ENCODE measurements at regions not wholly inside any gene's neighbourhood (a gene's known extent, or its start where the extent isn't known, plus 50 kb on each side); places are given as distances from the start of the nearest gene placed in this dataset.

DNA sequence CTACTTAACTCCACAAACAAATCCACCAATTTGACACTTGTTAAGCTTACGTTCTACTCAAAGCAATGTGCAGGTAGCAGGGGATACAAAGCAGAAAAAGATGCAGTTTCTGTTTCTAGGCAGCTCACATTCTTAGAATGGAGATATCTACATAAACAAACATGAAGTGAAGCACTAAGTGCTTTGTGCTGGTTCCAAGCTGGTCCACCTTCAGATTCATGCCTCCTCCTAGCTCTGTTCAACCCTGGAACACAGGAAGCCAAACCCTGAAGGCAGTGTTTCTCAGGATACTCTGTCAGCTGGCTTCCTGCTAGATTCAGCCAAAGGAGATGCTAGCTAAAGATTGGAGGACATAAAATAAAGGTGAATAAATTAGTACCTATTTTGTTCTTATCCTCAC, 55.3 kb upstream of the NOL4 start:
- DNase-seq (ENCODE audit: low read depth), result no peak
- TF ChIP-seq, protein P1, sequence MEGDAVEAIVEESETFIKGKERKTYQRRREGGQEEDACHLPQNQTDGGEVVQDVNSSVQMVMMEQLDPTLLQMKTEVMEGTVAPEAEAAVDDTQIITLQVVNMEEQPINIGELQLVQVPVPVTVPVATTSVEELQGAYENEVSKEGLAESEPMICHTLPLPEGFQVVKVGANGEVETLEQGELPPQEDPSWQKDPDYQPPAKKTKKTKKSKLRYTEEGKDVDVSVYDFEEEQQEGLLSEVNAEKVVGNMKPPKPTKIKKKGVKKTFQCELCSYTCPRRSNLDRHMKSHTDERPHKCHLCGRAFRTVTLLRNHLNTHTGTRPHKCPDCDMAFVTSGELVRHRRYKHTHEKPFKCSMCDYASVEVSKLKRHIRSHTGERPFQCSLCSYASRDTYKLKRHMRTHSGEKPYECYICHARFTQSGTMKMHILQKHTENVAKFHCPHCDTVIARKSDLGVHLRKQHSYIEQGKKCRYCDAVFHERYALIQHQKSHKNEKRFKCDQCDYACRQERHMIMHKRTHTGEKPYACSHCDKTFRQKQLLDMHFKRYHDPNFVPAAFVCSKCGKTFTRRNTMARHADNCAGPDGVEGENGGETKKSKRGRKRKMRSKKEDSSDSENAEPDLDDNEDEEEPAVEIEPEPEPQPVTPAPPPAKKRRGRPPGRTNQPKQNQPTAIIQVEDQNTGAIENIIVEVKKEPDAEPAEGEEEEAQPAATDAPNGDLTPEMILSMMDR (IDR thresholded peaks at IDR 0.05; ENCODE audit: low read depth, low read length, missing control alignments), result no peak
- H3K4me3 ChIP-seq (ENCODE audit: low read depth, low read length), result no peak overlapping the region

DNA sequence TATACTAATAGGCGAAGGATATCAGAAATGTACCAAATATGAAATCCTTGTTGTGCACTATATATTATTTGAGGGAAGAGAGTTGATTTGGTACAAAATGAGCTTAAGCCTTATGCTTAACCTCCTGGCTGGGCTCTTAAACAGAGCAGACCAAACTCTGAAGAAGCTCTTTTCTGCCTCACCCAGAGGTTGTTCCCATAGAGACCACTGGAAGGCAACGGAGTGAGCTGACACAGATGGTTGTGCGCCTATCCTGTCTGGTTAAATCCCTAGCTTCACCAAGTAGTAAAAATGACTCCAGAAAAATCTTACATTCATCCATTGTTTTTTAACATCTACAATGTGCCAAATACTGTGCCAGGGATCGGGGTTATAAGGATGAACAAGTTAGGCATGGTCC, 55.9 kb upstream of the NOL4 start:
- H3K4me3 ChIP-seq (ENCODE audit: low read depth, low read length), result no peak overlapping the region
- DNase-seq (ENCODE audit: low read depth), result no peak
- TF ChIP-seq, protein P1 (IDR thresholded peaks at IDR 0.05; ENCODE audit: low read depth, low read length, missing control alignments), result no peak

DNA sequence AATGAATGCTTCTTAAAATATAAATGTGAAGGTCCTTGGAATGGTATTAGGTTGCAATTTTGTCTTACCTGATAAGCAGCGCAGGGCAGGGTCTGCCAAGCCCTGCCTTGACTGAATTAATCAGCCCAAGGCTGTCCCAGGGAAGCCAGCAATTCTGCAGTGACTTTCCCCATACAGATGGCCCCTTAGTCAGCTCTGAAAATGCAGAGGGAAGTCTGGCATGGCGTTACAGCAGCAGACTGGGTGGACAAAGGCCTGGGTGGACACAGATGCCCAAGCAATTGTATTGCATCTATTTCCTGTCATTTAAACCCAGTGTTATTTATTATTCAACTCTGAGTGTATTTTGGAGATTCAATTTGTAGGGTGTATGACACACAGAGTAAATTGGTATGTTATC, 56.6 kb upstream of the NOL4 start:
- TF ChIP-seq, protein P1 (IDR thresholded peaks at IDR 0.05; ENCODE audit: low read depth, low read length, missing control alignments), result no peak
- DNase-seq (ENCODE audit: low read depth), result no peak
- no peak overlapping the region for H3K4me3 ChIP-seq (ENCODE audit: low read depth, low read length)

DNA sequence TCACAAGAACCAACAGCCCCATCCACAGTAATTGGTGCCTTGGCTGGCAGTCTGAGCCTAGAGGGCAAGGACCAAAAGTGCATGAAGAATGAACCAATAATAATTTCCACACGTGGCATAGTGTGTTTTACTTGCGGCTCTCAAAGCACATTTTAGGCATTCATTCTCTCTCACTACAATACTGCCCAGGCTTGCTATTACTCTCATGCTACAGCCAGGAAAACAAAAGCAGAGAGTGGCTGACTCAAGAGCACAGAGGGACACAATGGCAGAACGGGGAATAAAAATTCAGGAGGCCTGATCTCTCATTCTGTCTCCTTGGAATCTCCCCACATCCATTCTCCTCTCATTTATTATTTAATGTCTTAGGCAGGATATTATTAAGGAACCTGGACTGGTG, 57.0 kb upstream of the NOL4 start:
- no peak overlapping the region for H3K4me3 ChIP-seq (ENCODE audit: low read depth, low read length)
- no peak for DNase-seq (ENCODE audit: low read depth)
- TF ChIP-seq, protein P1 (IDR thresholded peaks at IDR 0.05; ENCODE audit: low read depth, low read length, missing control alignments), result no peak

DNA sequence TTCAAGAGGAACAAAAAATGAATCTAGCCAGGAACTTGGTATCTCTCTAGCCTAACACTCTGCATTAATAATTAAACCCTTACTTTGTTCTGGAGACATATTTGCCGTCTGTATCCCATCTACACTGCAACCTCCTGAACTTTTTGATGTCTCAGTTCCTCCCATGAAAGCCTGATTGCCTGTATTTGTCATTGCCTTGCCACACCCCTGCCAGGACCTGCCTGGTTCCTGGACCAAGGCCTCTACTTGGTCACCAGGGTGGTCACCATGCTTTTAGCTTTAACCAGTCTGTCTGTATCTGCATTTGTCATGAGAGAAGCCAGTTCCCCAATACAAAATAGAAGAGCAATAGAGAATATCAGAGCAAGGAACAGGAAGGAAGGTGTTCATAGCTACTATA, 58.8 kb upstream of the NOL4 start:
- H3K4me3 ChIP-seq (ENCODE audit: low read depth, low read length), result no peak overlapping the region
- no peak for DNase-seq (ENCODE audit: low read depth)
- TF ChIP-seq, protein P1 (IDR thresholded peaks at IDR 0.05; ENCODE audit: low read depth, low read length, missing control alignments), result no peak

DNA sequence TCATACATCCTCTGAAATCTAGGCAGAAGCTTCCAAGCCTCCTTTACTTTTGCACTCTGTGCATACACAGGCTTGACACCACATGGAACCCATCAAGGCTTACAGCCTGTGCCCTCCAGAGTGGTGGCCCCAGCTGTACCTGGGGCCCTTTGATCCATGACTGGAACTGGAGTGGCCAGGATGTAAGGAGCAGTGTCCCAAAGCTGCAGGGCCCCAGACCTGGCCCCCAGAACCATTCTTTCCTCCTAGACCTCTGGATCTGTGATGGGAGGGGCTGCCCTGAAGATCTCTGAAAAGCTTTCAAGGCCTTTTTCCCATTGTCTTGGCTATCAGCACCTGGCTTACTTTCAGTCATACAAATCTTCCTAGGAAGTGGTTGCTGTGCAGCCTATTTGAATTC, 63.1 kb upstream of the NOL4 start:
- H3K4me3 ChIP-seq (ENCODE audit: low read depth, low read length), result no peak overlapping the region

DNA sequence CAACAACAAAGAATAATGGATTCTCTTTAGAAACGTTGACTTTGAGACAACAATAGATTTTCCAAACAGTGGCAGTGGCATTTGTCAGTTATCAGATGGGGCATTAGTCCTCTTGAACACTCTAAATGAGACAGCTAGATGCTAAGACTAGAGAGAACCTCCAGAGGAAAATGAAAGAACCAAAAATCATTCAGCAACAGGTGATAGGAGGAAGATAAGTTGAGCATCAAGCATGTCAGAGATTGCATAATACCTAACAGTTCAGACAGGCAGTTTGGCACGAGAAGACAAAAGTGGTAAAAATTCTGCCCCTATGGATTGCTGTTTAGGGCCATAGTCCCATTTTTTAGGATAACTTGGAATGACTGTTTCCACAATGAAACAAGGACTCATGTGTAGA, 67.9 kb upstream of the NOL4 start:
- DNase-seq (ENCODE audit: low read depth), result no peak
- TF ChIP-seq, protein P1 (IDR thresholded peaks at IDR 0.05; ENCODE audit: low read depth, low read length, missing control alignments), result no peak
- H3K4me3 ChIP-seq (ENCODE audit: low read depth, low read length), result no peak overlapping the region

More for the DNA sequence above, 63.1 kb upstream of the NOL4 start:
- TF ChIP-seq, protein P1 (IDR thresholded peaks at IDR 0.05; ENCODE audit: low read depth, low read length, missing control alignments), result no peak
- no peak for DNase-seq (ENCODE audit: low read depth)
